KMS-11 (cell line): ENCODE measurements at regions not wholly inside any gene's neighbourhood (a gene's known extent, or its start where the extent isn't known, plus 50 kb on each side); places are given as distances from the start of the nearest gene placed in this dataset.

Experiments used
- H2AFZ ChIP-seq: fragments of 200-600 bp; sonication (generic); 2 replicates; pipeline ENCODE4 v1.6.1; 2016; ENCODE audit warnings: antibody characterized with exemption, mixed run types, low read depth
- H3K27ac ChIP-seq: fragments of 200-600 bp; sonication (generic); 2 replicates; pipeline ENCODE4 v1.6.1; 2016; ENCODE audit warnings: mild to moderate bottlenecking, mixed run types
- H3K27me3 ChIP-seq: fragments of 200-600 bp; sonication (generic); 2 replicates; pipeline ENCODE4 v1.6.1; 2017; ENCODE audit warnings: mild to moderate bottlenecking, low read depth, mixed run types, moderate library complexity; ENCODE audit not compliant: insufficient read depth
- H3K36me3 ChIP-seq: fragments of 200-600 bp; sonication (generic); 2 replicates; pipeline ENCODE4 v1.6.1; 2017; ENCODE audit warnings: mild to moderate bottlenecking, mixed run types; ENCODE audit not compliant: insufficient read depth
- H3K4me1 ChIP-seq: fragments of 200-600 bp; sonication (generic); 2 replicates; pipeline ENCODE4 v1.6.1; 2016; ENCODE audit warnings: mild to moderate bottlenecking, low read depth, mixed run types; ENCODE audit not compliant: poor library complexity, severe bottlenecking
- H3K4me2 ChIP-seq: fragments of 200-600 bp; sonication (generic); 2 replicates; pipeline ENCODE4 v1.7.0; 2016; ENCODE audit warnings: mild to moderate bottlenecking, mixed run types
- H3K4me3 ChIP-seq: fragments of 200-600 bp; sonication (generic); IDR thresholded peaks from 2 replicates; pipeline ENCODE4 v1.6.1; 2017; ENCODE audit warnings: low read depth, low read length, mixed read lengths; ENCODE audit not compliant: insufficient read depth
- H3K79me2 ChIP-seq: fragments of 200-600 bp; sonication (generic); 2 replicates; pipeline ENCODE4 v1.6.1; 2016; ENCODE audit warnings: low read depth, mixed run types; ENCODE audit not compliant: insufficient read depth
- H3K9ac ChIP-seq: fragments of 200-600 bp; sonication (generic); 2 replicates; pipeline ENCODE4 v1.6.1; 2016; ENCODE audit warnings: mild to moderate bottlenecking, mixed run types
- H4K20me1 ChIP-seq: fragments of 200-600 bp; sonication (generic); 2 replicates; pipeline ENCODE4 v1.6.1; 2016; ENCODE audit warnings: mild to moderate bottlenecking, mixed run types; ENCODE audit not compliant: insufficient read depth
- CTCF ChIP-seq: fragments of 200-600 bp; sonication (generic); conservative IDR thresholded peaks from 2 replicates; pipeline ENCODE4 v1.6.1; 2017; ENCODE audit warnings: low read depth, mild to moderate bottlenecking, antibody characterized with exemption, low read length, moderate library complexity, mixed read lengths

- peak; percentile 68 for TF ChIP-seq CTCF
- Histone ChIP-seq H2AFZ (peak overlapping the region; percentile 26; the same call in 1 of the 2 replicates), H3K4me2 (no peak overlapping the region)
Measured at GRCh38 chr3:87771337-87772192, 287.2 kb downstream of the CGGBP1 start.

GRCh38 chr3:87766721-87767120, 292.1 kb downstream of the CGGBP1 start:
- H3K4me3 ChIP-seq, result no peak overlapping the region
- no peak overlapping the region for H3K9ac ChIP-seq
- H3K27me3 ChIP-seq, result no peaks in the 10 kb centered on the region
- no peak for TF ChIP-seq CTCF
- H3K4me2 ChIP-seq, result no peak overlapping the region
- H3K27ac ChIP-seq, result no peak overlapping the region
- H3K36me3 ChIP-seq, result no peaks in the 10 kb centered on the region
- H3K79me2 ChIP-seq, result no peaks in the 10 kb centered on the region
- H4K20me1 ChIP-seq, result no peaks in the 10 kb centered on the region
- no peak overlapping the region for H2AFZ ChIP-seq
- no peaks in the 10 kb centered on the region for H3K4me1 ChIP-seq

More at GRCh38 chr3:87771337-87772192, 287.2 kb downstream of the CGGBP1 start:
- Histone ChIP-seq H3K36me3 (no peaks in the 10 kb centered on the region), H4K20me1 (no peaks in the 10 kb centered on the region), H3K79me2 (no peaks in the 10 kb centered on the region), H3K4me1 (no peaks in the 10 kb centered on the region), H3K27ac (no peak overlapping the region), H3K9ac (no peak overlapping the region), H3K4me3 (no peak overlapping the region), H3K27me3 (no peaks in the 10 kb centered on the region)

- H3K9ac ChIP-seq, result no peak overlapping the region
- no peaks in the 10 kb centered on the region for H3K36me3 ChIP-seq
- no peak overlapping the region for H3K4me3 ChIP-seq
- no peak for TF ChIP-seq CTCF
- H4K20me1 ChIP-seq, result no peaks in the 10 kb centered on the region
- no peaks in the 10 kb centered on the region for H3K4me1 ChIP-seq
- no peak overlapping the region for H2AFZ ChIP-seq
- H3K4me2 ChIP-seq, result no peak overlapping the region
- no peaks in the 10 kb centered on the region for H3K27me3 ChIP-seq
- H3K79me2 ChIP-seq, result no peaks in the 10 kb centered on the region
- no peak overlapping the region for H3K27ac ChIP-seq
Measured at GRCh38 chr3:87765256-87765655, 293.5 kb downstream of the CGGBP1 start.

- H4K20me1 ChIP-seq, result no peaks in the 10 kb centered on the region
- no peaks in the 10 kb centered on the region for H3K36me3 ChIP-seq
- no peak overlapping the region for H3K27ac ChIP-seq
- no peak overlapping the region for H3K4me2 ChIP-seq
- H3K27me3 ChIP-seq, result no peaks in the 10 kb centered on the region
- no peak overlapping the region for H2AFZ ChIP-seq
- H3K4me1 ChIP-seq, result no peaks in the 10 kb centered on the region
- no peaks in the 10 kb centered on the region for H3K79me2 ChIP-seq
- no peak overlapping the region for H3K9ac ChIP-seq
- no peak for TF ChIP-seq CTCF
- H3K4me3 ChIP-seq, result no peak overlapping the region
Measured at GRCh38 chr3:87761795-87762194, 297.0 kb downstream of the CGGBP1 start.
